Hepatocyte (in vitro differentiated cells): ENCODE measurements at regions not wholly inside any gene's neighbourhood (a gene's known extent, or its start where the extent isn't known, plus 50 kb on each side); places are given as distances from the start of the nearest gene placed in this dataset.

Source experiments
- EZH2 ChIP-seq: fragments of 200-600 bp; sonication (generic); IDR thresholded peaks from 2 replicates; pipeline ENCODE4 v1.6.1; 2016; ENCODE audit warnings: antibody characterized with exemption, mild to moderate bottlenecking, borderline replicate concordance
- TF ChIP-seq, protein P1 (sequence below): fragments of 200-600 bp; sonication (generic); IDR thresholded peaks from 2 replicates; pipeline ENCODE4 v1.5.1; 2016; ENCODE audit warnings: antibody characterized with exemption, mild to moderate bottlenecking; ENCODE audit not compliant: poor library complexity

GRCh38 chr3:64939309-64939708 is 251.5 kb upstream of the ADAMTS9 start:
- TF ChIP-seq, protein P1, sequence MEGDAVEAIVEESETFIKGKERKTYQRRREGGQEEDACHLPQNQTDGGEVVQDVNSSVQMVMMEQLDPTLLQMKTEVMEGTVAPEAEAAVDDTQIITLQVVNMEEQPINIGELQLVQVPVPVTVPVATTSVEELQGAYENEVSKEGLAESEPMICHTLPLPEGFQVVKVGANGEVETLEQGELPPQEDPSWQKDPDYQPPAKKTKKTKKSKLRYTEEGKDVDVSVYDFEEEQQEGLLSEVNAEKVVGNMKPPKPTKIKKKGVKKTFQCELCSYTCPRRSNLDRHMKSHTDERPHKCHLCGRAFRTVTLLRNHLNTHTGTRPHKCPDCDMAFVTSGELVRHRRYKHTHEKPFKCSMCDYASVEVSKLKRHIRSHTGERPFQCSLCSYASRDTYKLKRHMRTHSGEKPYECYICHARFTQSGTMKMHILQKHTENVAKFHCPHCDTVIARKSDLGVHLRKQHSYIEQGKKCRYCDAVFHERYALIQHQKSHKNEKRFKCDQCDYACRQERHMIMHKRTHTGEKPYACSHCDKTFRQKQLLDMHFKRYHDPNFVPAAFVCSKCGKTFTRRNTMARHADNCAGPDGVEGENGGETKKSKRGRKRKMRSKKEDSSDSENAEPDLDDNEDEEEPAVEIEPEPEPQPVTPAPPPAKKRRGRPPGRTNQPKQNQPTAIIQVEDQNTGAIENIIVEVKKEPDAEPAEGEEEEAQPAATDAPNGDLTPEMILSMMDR, result no peak
- no peak for TF ChIP-seq EZH2
